Calu3 (cell line): ENCODE measurements at regions not wholly inside any gene's neighbourhood (a gene's known extent, or its start where the extent isn't known, plus 50 kb on each side); places are given as distances from the start of the nearest gene placed in this dataset.

Experiments
- BruUV-seq: library from RNA; stranded (reverse); fragments of 400-500 nt; replicated peaks from 2 replicates; lab custom pipeline; 2021; lab: Mats Ljungman, UMichigan
- CTCF ChIA-PET: fragments of 300-600 bp; sonication (Branson Sonifier 250); formaldehyde crosslinking; loops from one replicate; lab custom pipeline; 2022; ENCODE audit warnings: antibody characterized with exemption; lab: Charles Lee
- DNase-seq: peaks from one replicate; pipeline ENCODE4 v3.0.0; 2022
- H3K27ac Mint-ChIP-seq: one replicate; pipeline ENCODE4 v1.8.0; 2022; ENCODE audit warnings: mixed read lengths; ENCODE audit not compliant: unreplicated experiment
- H3K27me3 Mint-ChIP-seq: one replicate; pipeline ENCODE4 v1.8.0; 2022; ENCODE audit warnings: mixed read lengths; ENCODE audit not compliant: unreplicated experiment
- H3K36me3 Mint-ChIP-seq: one replicate; pipeline ENCODE4 v1.8.0; 2022; ENCODE audit warnings: mild to moderate bottlenecking, moderate library complexity, mixed read lengths; ENCODE audit not compliant: insufficient read depth, unreplicated experiment
- H3K4me1 Mint-ChIP-seq: one replicate; pipeline ENCODE4 v1.8.0; 2022; ENCODE audit warnings: mild to moderate bottlenecking, low read depth, mixed read lengths; ENCODE audit not compliant: unreplicated experiment
- H3K4me3 Mint-ChIP-seq: one replicate; pipeline ENCODE4 v1.8.0; 2022; ENCODE audit warnings: mild to moderate bottlenecking, low read depth, moderate library complexity, mixed read lengths; ENCODE audit not compliant: unreplicated experiment
- H3K9me3 Mint-ChIP-seq: one replicate; pipeline ENCODE4 v1.8.0; 2022; ENCODE audit warnings: low read depth, mixed read lengths; ENCODE audit not compliant: unreplicated experiment
- CTCF ChIP-seq: fragments of 200-600 bp; IDR thresholded peaks from one replicate; pipeline ENCODE4 v1.8.0; 2022; ENCODE audit warnings: antibody characterized with exemption; ENCODE audit not compliant: unreplicated experiment
- intact Hi-C: fragments of 100-400 bp; cut with micrococcal nuclease; formaldehyde crosslinking; loops from one replicate; pipeline ENCODE4 v1.10.0; 2022; ENCODE audit not compliant: unreplicated experiment

- H3K9me3 Mint-ChIP-seq, result peaks cover 5% of the 10 kb centered on the region
Observed at GRCh38 chr9:13513716-13514444, 234.4 kb upstream of the MPDZ start.

GRCh38 chr9:13513286-13513685 is 233.8 kb upstream of the MPDZ start:
- H3K36me3 Mint-ChIP-seq, result no peaks in the 10 kb centered on the region
- intact Hi-C loops, result no loop called here
- H3K27ac Mint-ChIP-seq, result no peak overlapping the region
- no peak overlapping the region for H3K4me3 Mint-ChIP-seq
- H3K4me1 Mint-ChIP-seq, result no peaks in the 10 kb centered on the region
- H3K9me3 Mint-ChIP-seq, result peaks cover 5% of the 10 kb centered on the region
- no peaks in the 10 kb centered on the region for H3K27me3 Mint-ChIP-seq
- no peak for DNase-seq
- no peak for TF ChIP-seq CTCF
- CTCF ChIA-PET, result no interaction called here
- no TSS peak for BruUV-seq

More at GRCh38 chr9:13513716-13514444, 234.4 kb upstream of the MPDZ start:
- TF ChIP-seq CTCF, result no peak
- no peaks in the 10 kb centered on the region for H3K4me1 Mint-ChIP-seq
- BruUV-seq, result no TSS peak
- no peaks in the 10 kb centered on the region for H3K27me3 Mint-ChIP-seq
- no peak overlapping the region for H3K4me3 Mint-ChIP-seq
- H3K27ac Mint-ChIP-seq, result no peak overlapping the region
- no peaks in the 10 kb centered on the region for H3K36me3 Mint-ChIP-seq
- DNase-seq, result no peak
- CTCF ChIA-PET, result no interaction called here
- intact Hi-C loops, result no loop called here

- CTCF ChIA-PET, result no interaction called here
- H3K4me1 Mint-ChIP-seq, result no peaks in the 10 kb centered on the region
- no peak for TF ChIP-seq CTCF
Observed at GRCh38 chr9:13508681-13509080, 229.2 kb upstream of the MPDZ start.

GRCh38 chr9:13508086-13508485 is 228.6 kb upstream of the MPDZ start:
- no peak overlapping the region for H3K27ac Mint-ChIP-seq
- H3K9me3 Mint-ChIP-seq, result peaks cover 3% of the 10 kb centered on the region
- no peak overlapping the region for H3K4me3 Mint-ChIP-seq
- no peak for TF ChIP-seq CTCF
- no peaks in the 10 kb centered on the region for H3K36me3 Mint-ChIP-seq
- BruUV-seq, result no TSS peak
- no peak for DNase-seq
- CTCF ChIA-PET, result no interaction called here
- no peaks in the 10 kb centered on the region for H3K4me1 Mint-ChIP-seq
- no peaks in the 10 kb centered on the region for H3K27me3 Mint-ChIP-seq
- intact Hi-C loops, result no loop called here

More at GRCh38 chr9:13508681-13509080, 229.2 kb upstream of the MPDZ start:
- intact Hi-C loops, result no loop called here
- Mint-ChIP-seq H3K36me3 (no peaks in the 10 kb centered on the region), H3K27me3 (no peaks in the 10 kb centered on the region), H3K27ac (no peak overlapping the region), H3K9me3 (peaks cover 3% of the 10 kb centered on the region), H3K4me3 (no peak overlapping the region)
- no peak for DNase-seq
- no TSS peak for BruUV-seq
